ENCODE measurements at regions not wholly inside any gene's neighbourhood (a gene's known extent, or its start where the extent isn't known, plus 50 kb on each side); places are given as distances from the start of the nearest gene placed in this dataset.
"Not testable (repeated sequence)": the region's sequence is repeated elsewhere in the genome, so short reads cannot be mapped to it uniquely, and the experiment has no call there.

DNA sequence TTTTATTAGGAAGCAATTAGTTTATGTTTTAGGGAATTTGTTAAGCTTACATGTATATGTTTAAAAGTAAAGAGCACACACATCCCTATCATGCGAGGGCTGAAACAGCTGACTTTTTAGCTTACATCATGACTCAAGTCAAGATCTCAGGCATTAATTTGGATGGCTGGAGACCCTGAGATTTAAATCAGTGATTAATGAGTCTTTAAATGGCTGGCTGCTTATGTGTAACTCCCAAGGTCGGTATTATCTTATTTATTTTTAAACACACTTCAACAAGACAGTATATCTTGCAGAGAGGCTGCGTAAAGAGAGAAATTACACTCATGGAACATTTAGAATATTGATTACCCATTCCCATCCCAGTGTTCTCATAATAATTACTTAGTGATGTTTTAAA lies 169.4 kb downstream of the KBTBD8 start:
- no peak for DNase-seq (ENCODE audit: low spot score)

- no peak for DNase-seq (ENCODE audit: low spot score)
These were observed 173.7 kb downstream of the KBTBD8 start for GRCh38 chr3:67171841-67172240.

- DNase-seq (ENCODE audit: low spot score) = not testable (repeated sequence)
These were observed 175.0 kb downstream of the KBTBD8 start for GRCh38 chr3:67173130-67173529.

- DNase-seq (ENCODE audit: low spot score) = no peak
These were observed 178.3 kb downstream of the KBTBD8 start for GRCh38 chr3:67176396-67176795.

DNA sequence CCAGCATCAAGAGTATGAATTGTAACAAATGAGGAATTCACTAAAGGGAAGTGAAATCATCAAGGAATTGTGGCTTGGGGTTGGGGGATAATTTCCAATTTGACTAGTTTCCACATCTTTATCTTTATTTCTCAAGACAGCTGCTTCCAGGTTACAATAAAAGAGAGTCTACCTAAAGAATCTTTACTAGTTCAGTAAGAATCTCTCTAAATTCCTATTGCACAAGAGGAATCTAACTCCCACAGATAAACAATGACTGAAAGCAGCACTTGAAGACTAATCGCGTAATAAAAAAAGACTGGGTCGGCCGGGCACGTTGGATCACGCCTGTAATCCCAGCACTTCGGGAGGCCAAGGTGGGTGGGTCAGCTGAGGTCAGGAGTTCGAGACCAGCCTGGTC lies 194.4 kb downstream of the KBTBD8 start:
- no peak for DNase-seq (ENCODE audit: low spot score)

DNA sequence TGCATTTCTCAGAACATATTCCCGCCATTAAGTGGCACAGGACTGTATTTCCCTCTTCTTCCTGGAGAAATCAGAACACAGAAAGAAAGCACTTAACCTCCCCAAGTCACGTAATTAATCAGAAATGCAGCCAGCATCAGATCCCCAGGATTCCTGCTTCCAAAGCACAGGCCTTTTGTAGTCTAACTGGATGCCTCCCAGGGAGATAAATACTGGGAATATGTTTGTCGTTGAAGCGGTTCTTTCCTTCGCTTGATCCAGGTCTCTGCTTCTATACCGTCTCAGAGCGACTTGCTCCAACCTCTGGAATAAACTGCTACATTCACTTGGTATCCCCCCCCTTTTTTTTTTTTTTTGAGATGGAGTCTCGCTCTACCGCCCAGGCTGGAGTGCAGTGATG lies 198.6 kb downstream of the KBTBD8 start:
- DNase-seq (ENCODE audit: low spot score) = no peak

DNA sequence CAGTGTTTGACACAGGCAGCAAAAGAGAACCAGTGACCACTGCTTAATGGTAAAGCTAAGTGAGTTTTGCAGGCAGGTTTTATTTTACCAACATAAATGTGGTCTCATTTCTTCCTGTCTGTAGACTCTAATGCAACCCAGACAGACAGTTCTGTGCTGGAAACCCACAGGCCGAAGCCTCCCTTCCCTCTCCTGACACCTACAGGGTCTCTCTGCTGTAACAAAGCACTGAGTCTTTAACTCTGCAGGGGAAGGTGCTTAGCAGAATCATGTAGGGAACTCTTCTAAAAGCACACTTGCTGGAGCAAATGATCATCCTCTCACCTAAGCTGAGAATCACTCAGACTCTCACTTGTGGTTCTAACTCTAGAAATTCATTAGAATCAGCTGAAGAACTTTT lies 200.3 kb downstream of the KBTBD8 start:
- peak; percentile 29 for DNase-seq (ENCODE audit: low spot score)

- no peak for DNase-seq (ENCODE audit: low spot score)
These were observed 202.5 kb downstream of the KBTBD8 start for GRCh38 chr3:67200618-67201017.

DNA sequence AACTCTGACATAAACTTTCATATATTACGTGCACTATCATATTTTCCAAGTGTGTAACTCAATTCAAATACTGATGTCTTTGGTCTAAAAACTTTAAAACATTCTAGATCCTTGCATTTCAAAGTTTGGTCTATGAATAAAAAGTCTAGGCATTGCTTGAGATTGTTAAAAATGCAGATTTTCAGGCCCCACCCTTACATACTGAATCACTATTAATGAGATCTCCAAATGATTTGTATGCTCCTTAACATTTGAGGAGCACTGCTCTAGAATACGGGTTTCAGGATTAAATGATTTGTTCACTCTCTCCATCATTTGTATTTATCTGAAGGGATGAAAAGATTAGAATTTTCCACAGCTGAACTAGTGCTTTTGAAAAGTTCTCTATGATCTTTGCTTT lies 202.9 kb downstream of the KBTBD8 start:
- no peak for DNase-seq (ENCODE audit: low spot score)

GRCh38 chr3:67202053-67202452 lies 203.9 kb downstream of the KBTBD8 start:
- no peak for DNase-seq (ENCODE audit: low spot score)

DNA sequence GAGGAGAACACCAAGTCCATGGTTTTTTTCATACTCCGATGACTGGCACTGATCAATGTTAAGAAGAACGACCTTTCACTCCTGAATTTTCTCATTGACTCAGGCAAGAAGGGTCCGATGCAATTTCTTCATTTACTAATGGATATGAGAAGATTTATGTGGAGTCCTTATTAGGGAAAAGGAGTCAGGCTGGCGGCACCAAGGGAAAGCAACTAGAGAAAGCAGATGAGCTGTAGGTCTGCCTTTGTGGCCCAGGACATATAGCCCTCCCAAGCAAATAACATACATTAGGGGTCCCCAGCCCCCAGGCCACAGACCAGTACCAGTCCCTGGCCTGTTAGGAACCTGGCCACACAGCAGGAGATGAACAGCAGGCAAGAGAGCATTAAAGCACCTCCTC lies 206.8 kb downstream of the KBTBD8 start:
- DNase-seq (ENCODE audit: low spot score) = no peak

DNA sequence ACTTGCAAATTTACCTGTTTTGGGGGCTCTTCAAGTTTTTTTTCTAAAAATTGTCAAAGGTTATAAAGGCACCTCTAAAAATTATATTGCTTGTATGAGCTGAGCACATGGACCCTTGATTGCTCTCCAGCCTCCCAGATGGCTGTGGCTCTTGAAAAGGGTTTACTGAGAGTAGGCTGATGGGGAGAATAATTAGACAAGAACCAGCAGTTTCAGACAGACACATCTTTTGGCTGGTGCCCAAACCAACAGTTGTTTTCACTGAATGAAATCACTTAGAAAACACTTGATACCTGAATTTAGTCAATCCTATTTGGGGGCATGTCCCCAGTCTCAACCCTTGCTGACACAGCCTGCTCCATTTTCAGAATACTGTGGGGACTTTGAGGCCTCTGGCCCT lies 217.6 kb downstream of the KBTBD8 start:
- no peak for DNase-seq (ENCODE audit: low spot score)

GRCh38 chr3:67227030-67227429 lies 228.9 kb downstream of the KBTBD8 start:
- no peak for DNase-seq (ENCODE audit: low spot score)

DNA sequence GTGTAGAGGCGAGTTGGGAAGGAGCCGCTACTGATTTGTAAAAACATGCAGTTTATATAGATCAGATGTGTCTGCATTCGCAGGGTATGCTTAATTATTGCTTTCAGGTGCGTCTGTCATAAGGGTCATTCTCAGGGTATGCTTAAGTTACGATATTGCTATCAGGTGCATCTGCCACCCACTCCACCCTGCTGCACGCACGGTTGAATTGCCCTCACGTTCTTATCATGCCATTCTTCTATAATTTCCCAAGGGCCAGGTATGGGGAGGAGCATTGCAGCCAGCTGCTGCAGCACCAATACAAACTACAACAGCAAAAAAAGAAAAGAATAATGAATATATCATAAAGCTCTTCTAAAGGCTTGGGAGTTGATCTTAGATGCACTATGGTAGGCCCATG lies 230.0 kb downstream of the KBTBD8 start:
- DNase-seq (ENCODE audit: low spot score) = no peak

- DNase-seq (ENCODE audit: low spot score) = no peak
These were observed 234.5 kb downstream of the KBTBD8 start for GRCh38 chr3:67232642-67233041.

DNA sequence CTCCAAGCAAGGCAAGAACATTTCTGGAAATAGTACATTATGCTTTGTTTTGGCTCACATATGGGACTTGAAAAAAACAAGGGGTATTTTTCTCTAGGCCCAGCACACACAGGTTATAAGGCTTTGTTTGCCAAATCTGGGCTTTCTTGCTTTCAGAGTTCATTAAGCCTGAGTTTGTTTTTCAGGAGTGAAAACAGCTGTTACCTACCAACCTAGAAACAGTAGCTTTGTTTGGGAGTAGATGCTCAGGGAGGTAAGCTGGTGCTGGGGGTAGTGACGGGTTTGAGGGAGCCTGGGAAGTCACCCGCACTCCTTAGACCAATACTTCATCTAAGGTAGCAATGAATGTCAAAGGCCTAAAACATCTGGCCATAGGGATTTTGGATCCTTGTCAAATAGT lies 241.2 kb downstream of the KBTBD8 start:
- DNase-seq (ENCODE audit: low spot score) = no peak

DNA sequence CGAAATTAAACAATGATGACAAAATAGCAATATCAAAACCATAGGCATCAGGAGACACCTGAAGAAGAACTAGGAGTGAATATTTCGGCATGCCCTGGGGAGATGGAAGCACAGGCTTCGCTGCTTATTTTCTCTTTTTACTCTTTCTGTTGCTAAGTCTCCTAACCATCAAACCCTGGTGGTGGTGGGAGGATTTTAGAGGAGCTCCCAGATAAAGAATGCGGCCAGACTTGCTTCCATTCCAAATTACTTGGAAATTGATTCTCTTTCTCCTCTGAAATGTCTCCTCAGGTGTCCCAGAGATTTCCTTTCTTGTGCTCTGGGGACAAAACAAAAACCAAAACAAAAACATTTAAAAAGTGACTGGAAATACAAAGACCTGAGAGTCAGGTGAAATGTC lies 243.0 kb downstream of the KBTBD8 start:
- no peak for DNase-seq (ENCODE audit: low spot score)

DNA sequence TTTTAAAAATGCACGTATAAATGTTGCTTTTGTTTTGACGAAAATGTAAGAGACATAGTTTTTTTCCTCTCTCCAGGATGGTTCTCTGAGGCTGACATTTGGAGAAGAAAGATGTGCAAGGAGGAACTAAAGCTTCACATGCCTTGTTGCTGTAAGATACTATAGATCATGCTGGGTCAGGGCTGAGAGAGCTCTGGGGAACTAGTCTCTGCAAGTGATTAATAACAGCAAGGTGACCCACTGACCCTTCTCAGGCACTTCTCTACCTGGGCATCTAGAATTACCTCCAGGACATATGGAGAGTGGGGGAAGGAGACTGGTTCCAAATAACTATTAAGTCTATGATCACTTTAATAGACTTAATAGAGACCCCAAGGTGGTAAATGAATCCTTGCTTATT lies 246.0 kb downstream of the KBTBD8 start:
- no peak for DNase-seq (ENCODE audit: low spot score)

- no peak for DNase-seq (ENCODE audit: low spot score)
These were observed 247.4 kb downstream of the KBTBD8 start for GRCh38 chr3:67245545-67245944.

- DNase-seq (ENCODE audit: low spot score) = no peak
These were observed 250.6 kb downstream of the KBTBD8 start for GRCh38 chr3:67248726-67249125.

DNA sequence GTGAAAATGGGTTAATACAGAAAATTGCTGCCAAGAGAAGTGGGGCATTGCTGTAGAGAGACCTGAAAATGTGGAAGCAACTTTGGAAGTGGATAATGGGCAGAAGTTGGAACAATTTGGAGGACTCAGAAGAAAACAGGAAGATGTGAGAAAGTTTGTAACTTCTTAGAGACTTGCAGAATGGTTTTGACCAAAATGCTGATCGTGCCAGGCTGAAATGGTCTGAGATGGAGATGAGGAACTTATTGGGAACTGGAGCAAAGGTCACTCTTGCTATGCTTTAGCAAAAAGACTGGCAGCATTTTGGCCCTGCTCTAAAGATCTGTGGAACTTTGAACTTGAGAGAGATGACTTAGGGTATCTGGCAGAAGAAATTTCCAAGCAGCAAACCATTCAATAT lies 254.8 kb downstream of the KBTBD8 start:
- not testable (repeated sequence) for DNase-seq (ENCODE audit: low spot score)

GRCh38 chr3:67278015-67278618 lies 280.0 kb downstream of the KBTBD8 start:
- DNase-seq (ENCODE audit: low spot score) = no peak

DNA sequence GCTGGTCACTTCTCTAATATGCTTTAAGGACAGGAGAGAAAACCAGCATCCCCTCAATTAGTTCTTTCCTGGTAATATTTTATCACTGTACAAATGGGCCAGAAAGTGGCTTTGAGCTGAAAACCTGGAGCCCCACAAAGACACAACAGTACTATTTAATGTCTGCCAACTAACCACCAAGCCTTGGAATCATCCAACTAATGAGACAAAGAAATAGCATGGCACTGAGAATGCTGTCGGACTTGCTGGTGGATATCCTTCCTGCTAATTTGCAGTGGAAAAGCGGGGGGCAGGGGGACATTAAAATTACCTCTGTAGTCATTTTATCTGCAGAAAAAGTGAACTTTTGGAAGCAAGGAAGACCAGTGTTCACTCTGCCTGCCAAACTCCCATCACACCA lies 288.5 kb downstream of the KBTBD8 start:
- DNase-seq (ENCODE audit: low spot score) = no peak

DNA sequence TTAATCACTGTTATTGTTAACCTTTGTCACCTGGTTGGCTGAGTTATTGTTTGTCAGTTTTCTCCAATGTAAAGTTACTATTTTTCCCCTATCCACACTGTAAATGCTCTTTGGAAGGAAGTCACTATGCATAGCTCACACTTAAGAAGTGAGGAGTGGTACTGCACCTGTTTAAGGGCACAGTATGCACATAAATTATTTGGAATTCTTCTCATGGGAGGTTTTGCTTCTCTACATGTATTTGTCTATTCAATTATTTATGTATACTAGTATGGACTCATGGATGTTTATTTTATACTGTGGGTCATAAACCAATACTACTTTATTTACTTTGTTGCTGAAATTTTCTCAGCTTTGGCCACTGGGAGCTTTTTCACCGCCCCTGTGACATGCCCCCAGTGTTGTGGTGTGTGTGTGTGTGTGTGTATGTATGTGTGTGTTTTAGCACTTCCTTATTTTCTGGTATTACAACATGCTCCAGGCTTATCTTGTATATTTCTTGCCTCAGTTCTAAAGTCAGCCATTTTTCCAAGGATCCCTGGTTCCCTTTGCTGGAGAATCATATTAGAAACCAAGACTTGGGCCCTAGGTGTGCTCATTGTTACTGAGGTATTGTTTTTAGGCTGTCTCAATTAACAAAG lies 290.5 kb downstream of the KBTBD8 start:
- no peak for DNase-seq (ENCODE audit: low spot score)

Data from iPS-NIHi11 (cell line).